TTC549 (cell line): ENCODE measurements at regions not wholly inside any gene's neighbourhood (a gene's known extent, or its start where the extent isn't known, plus 50 kb on each side); places are given as distances from the start of the nearest gene placed in this dataset.
"Not testable (repeated sequence)": the region's sequence is repeated elsewhere in the genome, so short reads cannot be mapped to it uniquely, and the experiment has no call there.

Source experiments
- FAIRE-seq: peaks from 2 replicates; lab custom pipeline; 2012; peaks lifted over from hg19 to GRCh38; lab: Jason Lieb, UNC

DNA sequence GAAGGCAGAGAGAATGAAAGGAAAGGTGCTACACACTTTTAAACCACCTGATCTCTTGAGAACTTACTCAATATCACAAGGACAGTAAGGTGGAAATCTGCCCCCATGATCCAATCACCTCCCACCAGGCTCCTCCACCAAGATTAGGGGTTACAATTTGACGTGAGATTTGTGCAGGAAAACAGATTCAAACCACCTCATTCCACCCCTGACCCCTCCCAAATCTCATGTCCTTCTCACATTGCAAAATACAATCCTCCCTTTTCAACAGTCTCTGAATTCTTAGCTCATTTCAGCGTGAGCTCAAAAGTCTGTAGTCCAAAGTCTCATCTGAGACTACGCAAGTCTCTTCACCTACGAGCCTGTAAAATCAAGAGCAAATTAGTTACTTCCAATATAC lies 768.3 kb upstream of the COX7C start:
- FAIRE-seq: no peak

DNA sequence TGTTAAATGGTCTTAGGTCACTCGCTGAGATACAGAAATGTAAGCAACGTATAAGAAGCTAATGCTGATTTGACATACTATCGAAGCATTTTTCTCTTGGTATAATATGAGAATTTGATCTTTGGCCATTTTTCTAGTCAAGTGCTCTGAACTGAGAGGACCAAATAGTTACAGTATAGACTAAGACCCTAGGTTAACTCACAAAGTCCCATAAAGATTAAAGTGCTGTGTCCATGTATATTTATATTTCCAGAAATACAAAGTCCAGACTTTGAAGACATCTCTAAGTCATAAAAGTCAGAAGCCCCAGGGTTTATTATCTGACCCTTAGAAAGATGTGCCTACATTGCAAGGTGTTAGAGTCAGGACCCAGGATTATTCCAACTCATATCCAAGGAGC lies 752.4 kb upstream of the COX7C start:
- FAIRE-seq: no peak

DNA sequence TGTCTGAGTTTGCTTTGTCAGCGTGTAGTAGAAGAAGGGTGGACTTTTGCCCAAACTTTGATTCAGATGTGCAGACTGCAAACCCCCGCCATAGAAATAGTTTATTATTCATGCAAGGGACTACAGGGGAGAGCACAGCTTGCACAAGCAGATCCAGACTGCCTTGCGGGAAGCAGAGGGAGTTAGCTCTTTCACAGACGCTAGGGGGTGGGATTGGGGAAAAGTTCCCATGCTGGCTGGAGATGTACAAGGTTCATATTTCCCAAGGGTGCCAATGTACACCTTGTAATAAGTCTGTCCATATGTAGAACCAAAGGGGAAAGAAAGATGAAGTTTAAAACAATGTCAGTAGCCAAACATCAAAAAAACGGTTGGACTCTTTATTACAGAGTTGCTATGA lies 749.7 kb upstream of the COX7C start:
- no peak for FAIRE-seq

DNA sequence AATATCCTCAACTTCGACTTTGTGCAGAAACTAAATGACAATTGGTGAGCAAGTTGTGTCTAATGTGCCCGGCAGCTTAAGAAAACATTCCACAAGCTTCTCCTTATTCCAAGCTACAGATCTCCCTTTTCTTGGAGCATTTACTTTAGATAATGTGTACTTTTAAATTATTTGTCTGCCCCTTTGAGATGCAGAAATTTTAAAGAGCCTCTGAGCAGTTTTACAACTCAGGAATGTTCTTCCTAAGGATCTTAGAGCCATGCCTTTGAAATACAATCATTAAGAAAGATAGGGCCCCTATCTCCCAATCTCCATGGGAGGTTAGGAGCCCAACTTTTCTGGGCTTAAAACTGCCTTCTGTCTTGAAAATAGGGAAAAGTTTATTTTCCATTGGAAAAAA lies 723.7 kb upstream of the COX7C start:
- no peak for FAIRE-seq

DNA sequence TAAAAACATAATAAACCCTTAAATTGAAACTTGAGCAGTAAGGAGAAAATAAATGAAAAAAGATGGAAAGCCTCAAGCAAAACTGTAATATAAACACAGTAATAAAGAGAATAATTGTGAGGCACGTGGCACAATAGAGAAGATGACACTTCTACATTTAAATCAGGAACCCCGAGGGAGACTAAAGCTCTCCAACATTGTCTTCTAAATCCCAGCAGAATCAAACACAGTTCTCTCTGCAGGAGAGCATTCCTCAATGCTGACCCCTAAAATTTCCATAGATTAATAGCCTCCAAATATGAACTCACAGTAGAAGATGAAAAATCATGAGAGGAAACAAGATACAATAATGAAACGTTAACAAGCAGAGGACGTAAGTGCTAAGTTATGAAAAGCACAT lies 721.2 kb upstream of the COX7C start:
- FAIRE-seq: no peak

DNA sequence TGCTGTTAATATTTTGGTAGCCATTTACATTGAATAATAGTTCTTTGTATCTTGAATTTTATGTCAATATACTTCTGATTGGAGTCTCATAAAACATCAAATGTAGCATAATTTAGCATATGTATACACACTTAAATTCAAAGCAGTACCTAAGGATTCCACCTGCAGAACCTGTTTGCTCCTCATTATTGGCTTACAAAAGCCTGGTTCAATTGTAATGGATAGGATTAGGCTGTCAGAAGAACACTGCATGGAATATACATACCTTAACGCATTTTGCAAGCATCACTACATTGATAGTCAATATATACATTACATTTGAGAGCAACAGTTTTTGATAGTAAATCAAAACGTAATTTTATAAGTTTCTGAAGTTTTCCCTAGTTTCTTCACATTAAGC lies 711.3 kb upstream of the COX7C start:
- FAIRE-seq: no peak

DNA sequence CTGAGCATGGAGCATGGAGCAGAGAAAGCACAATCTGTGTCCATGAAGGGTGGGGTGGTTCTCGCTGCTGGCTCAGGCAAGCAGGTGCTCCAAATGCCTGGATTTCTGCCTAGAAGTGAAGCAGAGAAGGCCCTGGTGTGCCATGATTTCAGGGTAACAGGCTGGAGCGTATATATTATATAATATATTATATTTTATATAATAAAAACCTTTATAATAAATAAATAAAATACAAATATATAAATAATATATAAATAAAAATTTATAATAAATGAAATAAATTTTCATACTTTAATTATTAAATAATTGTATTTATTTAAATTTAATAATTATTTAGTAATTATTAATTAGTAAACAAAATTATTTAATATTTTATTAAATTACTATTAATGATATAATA lies 707.4 kb upstream of the COX7C start:
- FAIRE-seq: peak; percentile 100

DNA sequence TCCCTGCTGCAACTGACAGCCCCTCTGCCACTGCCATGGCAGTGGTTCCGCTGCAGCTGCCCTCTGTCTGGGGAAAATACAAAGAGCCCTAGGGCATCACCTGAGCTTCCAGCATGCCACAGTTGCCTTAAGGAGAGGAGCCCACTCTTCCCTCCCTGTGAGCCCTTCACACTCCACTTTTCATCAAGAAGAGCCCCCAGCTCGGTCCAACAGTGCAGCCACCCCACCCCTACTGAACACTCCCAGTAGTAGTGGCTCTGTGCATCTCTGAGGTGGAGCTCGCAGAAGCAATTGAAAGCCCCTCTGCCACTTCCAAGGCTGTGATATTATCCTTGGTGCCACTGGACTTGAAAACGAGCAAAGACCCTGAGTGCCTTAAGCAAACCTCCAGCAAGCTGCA lies 696.8 kb upstream of the COX7C start:
- no peak for FAIRE-seq

DNA sequence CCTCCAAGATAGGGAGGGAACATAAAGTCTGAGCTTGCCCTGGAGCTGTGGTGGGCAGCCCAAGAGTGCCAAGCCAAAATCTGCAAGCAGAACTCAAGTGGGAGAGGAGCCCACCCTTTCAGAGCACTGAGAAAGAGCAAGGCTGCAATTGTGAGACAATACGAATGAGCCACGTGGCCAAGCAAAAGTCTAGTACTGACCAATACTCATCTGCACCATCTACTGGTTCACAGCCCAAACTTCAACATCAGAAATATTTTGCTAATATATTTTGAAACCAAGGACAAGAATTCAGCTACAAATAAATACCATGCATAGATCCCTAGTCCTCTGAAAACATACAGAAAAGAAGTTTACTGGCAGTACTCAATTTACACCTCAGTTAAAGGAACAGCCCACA lies 696.2 kb upstream of the COX7C start:
- no peak for FAIRE-seq

DNA sequence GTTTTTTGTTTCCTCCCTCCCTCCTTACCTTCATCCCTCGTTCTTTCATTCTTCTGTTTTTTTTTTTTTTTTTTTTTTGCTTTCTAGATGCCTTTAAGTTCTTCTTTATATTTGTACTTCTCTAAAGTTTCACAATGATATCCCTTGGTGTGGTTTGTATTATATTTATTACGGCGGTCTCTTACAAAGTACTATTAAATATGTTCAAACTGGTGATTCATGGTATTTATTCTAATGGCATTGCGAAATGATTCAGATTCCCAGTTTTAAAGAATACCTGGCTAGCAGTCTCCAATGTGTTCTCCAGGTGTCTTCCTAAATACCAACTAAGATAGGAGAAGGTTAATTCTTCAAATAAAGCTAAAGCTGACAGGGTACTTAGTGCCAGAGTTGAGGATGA lies 690.1 kb upstream of the COX7C start:
- FAIRE-seq: no peak

DNA sequence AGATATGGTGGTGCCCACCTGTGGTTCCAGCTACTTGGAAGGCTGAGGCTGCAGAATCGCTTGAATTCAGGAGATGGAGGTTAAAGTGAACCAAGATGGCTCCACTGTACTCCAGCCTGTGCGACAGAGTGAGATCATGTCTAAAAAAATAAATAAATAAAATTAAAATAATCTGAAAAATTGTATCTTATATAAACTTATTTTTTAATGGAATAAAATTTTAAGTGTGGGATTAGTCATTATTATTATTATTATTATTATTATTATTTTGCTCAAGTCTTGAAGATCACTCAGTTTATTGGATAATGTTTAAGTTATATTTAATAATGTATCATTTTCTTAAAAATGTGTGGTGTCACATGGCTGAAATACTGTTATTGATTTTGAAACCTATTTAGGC lies 688.0 kb upstream of the COX7C start:
- no peak for FAIRE-seq

DNA sequence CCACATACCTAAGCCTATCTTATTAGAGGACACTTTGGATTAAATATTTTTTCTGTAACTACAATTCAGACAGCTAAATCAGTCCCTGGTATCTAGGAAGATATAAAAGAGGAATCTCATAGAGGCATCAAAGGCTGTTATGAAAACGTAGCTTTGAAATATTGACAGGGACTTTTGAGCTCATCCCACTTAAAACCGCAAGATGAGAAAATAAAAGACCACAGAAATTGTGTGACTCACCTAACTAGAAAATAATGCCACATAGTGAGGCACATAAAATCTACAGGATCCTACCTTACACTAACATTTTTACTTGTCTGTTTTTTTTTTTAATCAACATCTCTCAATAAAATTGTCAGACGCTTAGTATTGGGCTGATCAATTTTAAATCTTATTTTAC lies 686.5 kb upstream of the COX7C start:
- no peak for FAIRE-seq

DNA sequence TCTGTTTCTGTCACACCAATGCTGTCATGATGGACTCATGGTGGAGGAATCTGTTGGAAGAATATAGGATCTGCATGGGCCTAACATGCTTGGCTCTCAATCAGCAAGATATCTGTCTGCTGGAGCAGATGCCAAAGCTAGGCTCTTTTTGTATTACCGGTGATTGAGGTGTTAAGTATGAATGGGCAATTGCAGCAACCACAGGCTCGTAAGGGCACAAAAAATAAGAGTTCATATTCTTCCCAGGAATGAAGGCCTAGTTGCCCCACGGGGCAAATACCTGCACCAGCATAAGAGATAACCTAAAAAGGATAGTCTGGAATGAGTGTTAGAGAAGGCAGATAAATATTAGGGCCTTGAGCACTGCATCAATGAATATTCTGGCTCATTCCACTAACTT lies 679.5 kb upstream of the COX7C start:
- no peak for FAIRE-seq

DNA sequence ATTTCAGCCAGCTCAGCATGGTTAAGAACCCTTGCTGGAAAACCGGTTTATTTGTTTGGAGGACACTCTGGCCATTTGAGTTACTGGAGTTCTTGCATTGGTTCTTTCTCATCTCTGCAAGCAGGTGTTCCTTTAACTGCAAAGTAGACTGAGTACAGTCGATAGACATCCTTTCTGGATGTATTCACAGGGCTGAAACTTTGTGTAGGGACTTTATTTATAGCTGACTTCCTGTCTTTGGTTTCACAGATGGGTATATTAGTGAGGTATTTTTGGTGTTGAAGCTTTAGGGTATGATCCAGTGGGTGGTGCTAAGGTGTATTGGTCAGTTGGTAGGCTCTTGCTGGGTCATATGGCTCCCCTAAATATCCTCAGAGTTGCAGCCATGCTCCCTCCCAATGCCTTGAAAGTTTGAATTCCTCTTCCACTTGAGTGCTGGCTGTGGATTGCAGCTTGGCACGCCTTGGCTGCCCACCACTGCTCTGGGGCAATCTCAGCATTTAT lies 666.0 kb upstream of the COX7C start:
- no peak for FAIRE-seq

DNA sequence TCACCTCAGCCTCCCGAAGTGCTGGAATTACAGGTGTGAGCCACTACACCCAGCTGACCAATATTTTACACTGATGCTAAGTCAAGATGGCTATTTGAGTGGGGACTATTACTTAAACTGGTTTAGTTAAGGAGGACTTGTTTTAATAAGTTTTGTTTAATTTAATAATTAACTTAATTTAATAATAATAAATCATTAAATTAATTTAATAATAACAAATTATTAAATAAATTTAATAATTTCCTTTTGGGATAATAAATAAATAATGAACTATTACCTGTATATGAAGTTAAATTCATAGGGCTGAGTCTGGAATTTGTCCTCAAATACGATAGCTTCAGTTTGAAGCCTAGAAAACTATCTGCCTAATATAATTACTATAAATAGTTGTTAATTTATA lies 665.1 kb upstream of the COX7C start:
- no peak for FAIRE-seq

DNA sequence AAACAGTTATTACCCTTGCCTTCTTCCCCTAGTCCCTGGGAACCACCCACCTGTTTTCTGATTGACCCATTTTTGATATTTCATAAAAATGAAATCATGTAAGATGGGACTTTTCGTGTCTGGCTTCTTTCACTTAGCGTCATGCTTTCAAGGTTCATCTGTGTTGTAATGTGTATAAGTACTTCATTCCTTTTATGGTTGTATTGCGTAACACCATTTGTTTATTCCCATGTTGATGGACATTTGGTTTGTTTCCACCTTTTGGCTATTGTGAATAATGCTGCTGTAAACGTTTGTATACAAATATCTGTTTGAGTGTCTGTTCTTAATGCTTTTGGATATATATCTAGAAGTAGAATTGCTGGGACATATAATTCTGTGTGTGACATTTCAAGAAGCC lies 650.1 kb upstream of the COX7C start:
- no peak for FAIRE-seq

DNA sequence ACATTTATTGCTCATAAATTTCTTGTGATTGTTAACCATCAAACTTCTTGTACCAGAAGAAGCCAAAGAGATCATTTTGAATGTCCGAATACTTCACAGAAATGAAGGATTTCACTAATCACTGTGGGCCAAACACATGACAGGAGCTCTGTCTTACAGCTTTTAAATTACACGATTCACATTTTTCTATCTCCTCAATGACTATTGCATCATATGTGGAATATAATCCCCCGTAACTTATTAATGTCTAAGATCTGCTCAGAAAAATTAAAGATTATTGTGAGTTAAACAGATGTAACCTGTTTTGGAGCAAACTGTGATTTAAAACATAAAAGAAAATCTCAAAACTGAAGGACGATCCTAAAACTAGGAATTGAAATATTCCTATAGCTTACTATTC lies 645.2 kb upstream of the COX7C start:
- FAIRE-seq: no peak

DNA sequence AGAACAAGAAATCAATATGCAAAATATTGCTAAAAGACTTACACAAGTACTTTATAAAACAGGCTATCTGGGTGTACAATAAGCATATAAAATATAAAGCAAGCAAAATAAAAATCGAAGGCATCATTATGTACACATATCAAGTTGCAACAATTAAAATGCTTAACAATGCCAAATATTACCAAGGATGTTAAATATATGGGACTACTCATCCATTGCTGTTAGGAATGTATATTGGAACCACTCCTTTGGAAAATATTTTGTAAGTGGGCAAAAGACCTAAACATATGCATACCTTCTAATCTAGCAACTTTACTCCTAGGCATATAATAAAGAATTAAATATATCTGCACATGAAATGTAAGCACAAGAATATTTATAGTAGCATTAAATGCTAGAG lies 632.6 kb upstream of the COX7C start:
- no peak for FAIRE-seq

DNA sequence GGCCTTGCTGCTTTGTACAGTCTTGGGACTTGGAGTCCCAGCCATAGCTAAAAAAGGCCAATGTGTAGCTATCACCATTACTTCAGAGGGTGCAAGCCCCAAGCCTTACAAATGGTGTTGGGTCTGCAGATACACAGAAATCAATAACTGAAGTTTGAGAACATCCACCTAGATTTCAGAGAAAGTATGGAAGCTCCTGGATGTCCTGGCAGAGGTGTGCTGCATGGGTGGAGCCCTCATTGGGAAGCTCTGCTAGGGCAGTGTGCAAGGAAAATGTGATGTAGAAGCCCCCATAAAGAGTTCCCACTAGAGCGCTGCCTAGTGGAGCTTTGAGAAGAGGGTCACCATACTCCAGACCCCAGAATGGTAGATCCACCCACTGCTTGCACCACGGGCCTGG lies 626.7 kb upstream of the COX7C start:
- FAIRE-seq: no peak

DNA sequence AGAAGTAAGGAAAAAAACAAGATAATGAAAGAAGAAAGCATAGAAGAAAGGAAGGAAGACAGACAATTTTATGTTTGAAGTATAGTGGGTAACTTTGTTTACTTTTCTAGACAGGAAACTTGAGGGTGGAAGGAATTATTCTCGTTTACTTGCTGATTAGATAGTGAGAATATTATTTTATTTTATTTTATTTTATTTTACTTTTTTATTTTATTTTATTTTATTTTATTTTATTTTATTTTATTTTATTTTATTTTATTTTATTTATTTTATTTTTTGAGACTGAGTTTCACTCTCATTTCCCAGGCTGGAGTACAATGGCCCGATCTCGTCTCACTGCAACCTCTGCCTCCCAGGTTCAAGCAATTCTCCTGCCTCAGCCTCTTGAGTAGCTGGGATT lies 623.1 kb upstream of the COX7C start:
- not testable (repeated sequence) for FAIRE-seq

DNA sequence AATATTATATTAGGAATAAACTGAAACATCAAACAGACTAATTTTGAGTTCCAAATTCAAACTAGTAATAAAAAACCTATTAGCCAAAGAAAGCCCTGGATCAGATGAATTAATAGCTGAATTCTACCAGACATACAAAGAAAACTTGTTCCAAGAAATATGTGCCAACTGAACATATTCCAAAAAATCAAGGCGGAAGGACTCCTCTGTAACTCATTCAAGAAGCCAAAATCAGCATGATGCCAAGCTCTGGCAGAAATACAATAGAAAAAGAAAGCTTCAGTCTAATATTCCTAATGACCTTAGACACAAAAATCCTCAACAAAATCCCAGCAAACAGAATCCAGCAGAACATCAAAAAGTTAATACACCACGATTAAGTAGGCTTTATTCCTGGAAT lies 619.1 kb upstream of the COX7C start:
- no peak for FAIRE-seq

DNA sequence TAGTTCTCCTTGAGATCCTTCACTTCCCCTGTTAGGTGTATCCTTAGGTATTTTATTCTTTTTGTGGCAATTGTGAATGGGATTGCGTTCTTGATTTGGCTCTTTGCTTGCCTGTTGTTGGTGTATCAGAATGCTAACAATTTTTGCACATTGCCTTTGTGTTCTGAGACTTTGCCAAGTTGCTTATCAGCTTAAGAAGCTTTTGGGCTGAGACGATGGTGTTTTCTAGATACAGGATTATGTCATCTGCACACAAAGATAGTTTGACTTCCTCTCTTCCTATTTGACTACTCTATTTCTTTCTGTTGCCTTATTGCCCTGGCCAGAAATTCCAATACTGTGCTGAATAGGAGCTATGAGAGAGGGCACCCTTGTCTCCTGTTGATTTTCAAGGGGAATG lies 609.4 kb upstream of the COX7C start:
- FAIRE-seq: no peak

DNA sequence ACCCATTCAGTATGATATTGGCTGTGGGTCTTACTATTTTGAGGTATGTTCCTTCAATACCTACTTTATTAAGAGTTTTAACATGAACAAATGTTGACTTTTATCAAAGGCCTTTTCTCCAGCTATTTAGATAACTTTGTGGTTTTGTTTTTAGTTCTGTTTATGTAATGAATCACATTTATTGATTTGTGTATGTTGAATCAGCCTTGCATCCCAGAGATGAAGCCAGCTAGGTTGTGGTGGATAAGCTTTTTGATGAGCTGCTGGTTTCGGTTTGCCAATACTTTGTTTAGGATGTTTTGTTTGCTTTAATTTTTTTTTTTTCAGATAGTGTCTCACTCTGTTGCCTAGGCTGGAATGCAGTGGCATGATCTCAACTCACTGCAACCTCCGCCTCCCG lies 609.0 kb upstream of the COX7C start:
- no peak for FAIRE-seq

DNA sequence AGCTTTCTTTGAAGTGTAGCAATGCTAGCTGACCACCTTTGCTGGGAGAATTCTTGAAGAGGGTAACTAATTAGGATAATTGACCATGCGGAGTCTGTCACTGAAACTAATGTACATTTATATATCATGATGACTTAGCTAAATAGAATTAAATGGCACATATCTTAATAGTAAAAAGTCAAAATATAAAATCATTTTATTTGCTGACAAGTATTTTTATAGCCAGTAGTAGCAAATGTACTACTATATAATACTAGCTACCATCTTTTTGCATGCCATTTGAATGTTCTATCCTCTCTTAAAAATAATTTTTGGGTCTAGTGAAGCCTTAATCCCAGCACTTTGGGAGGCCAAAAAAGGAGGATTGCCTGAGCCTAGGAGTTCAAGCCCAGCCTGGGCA lies 605.8 kb upstream of the COX7C start:
- FAIRE-seq: no peak

DNA sequence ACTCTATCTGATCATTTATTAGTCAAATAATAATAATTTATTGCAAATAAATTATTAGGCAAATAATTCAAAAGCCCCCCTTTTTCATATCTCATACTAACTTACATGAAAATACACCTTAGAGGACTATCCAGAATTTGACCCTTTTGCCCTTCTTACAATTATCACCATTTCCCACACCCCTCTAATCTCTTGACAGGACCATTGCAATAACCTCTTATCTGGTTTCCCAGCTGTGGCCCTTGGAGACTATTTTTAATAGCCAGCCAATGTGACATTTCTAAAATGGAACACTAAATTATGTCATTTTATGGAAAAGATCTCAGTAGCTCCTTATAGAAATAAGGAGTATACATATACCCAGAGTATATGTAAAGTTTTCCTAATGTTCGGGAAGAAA lies 588.4 kb upstream of the COX7C start:
- FAIRE-seq: no peak

DNA sequence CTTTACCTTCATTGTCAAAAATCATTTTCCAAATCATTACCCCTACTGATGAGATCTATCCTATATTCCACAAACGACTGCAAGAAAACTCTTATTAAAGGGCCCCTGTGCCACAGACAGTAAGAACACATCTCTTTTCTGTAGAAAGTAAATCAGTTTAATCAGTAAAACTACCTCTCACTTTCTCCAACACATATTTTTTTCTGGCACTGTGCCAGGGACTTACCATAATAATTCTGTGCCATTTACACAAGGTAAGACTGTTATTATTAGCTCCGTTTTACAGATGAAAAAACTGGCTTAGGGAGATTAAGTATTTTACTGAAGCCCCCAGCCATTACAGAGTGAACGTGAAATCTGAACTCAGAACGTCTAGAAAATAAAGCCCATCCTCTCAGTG lies 587.0 kb upstream of the COX7C start:
- FAIRE-seq: no peak
